Endothelial cell of umbilical vein (primary cell): ENCODE measurements at regions not wholly inside any gene's neighbourhood (a gene's known extent, or its start where the extent isn't known, plus 50 kb on each side); places are given as distances from the start of the nearest gene placed in this dataset.

Source experiments
- BruUV-seq: library from RNA; stranded (reverse); fragments of 400-500 nt; replicated peaks from 2 replicates; lab custom pipeline; 2021; lab: Mats Ljungman, UMichigan
- CTCF ChIA-PET: fragments of 300-600, 350-600 bp; sonication (Branson Sonifier 250); formaldehyde crosslinking; loops from one replicate; lab custom pipeline; 2021; ENCODE audit warnings: antibody characterized with exemption, inconsistent platforms; lab: Charles Lee
- POLR2A ChIA-PET: fragments of 300-600, 350-600 bp; sonication (Branson Sonifier 250); formaldehyde crosslinking; loops from one replicate; lab custom pipeline; 2021; ENCODE audit warnings: antibody characterized with exemption, inconsistent platforms; lab: Charles Lee
- DNase-seq: peaks from one replicate; pipeline ENCODE4 v3.0.0-alpha.2; 2011; ENCODE audit warnings: low read depth, low spot score
- FAIRE-seq: peaks from 2 replicates; lab custom pipeline; 2011; peaks lifted over from hg19 to GRCh38; lab: Jason Lieb, UNC
- H2AFZ ChIP-seq: 2 replicates; pipeline ENCODE4 v1.6.0; 2012; ENCODE audit warnings: low read depth, low read length, control low read depth, inconsistent platforms
- H3K27ac ChIP-seq: 2 replicates; pipeline ENCODE4 v1.5.1; 2011; ENCODE audit warnings: low read depth, mild to moderate bottlenecking, control low read depth, low read length, moderate library complexity; ENCODE audit not compliant: insufficient read depth
- H3K27me3 ChIP-seq, 2 experiments: 2 replicates each; pipeline versions ENCODE4 v1.6.0 to v1.6.1; 2011; ENCODE audit warnings: low read length in 2 of 2, mixed read lengths in 1 of 2; ENCODE audit not compliant: control insufficient read depth in 2 of 2, insufficient read depth in 2 of 2
- H3K36me3 ChIP-seq, 2 experiments: 2 replicates in 1 of 2; 3 replicates in 1 of 2; pipeline ENCODE4 v1.5.1; 2011; ENCODE audit warnings: low read length in 2 of 2, mild to moderate bottlenecking in 1 of 2, moderate library complexity in 1 of 2; ENCODE audit not compliant: control insufficient read depth in 2 of 2, insufficient read depth in 2 of 2; ENCODE audit errors: extremely low read depth in 1 of 2
- H3K4me1 ChIP-seq: 3 replicates; pipeline ENCODE4 v1.5.1; 2011; ENCODE audit warnings: mild to moderate bottlenecking, low read length; ENCODE audit not compliant: control insufficient read depth, insufficient read depth; ENCODE audit errors: extremely low read depth
- H3K4me2 ChIP-seq: 2 replicates; pipeline ENCODE4 v1.6.1; 2011; ENCODE audit warnings: low read length, control low read depth, mixed read lengths; ENCODE audit not compliant: insufficient read depth
- H3K4me3 ChIP-seq, 3 experiments: fragments of 200-600 bp in 1 of 3; sonication (generic), shearing (Covaris generic) in 1 of 3; replicated peaks in 1 of 3; 2 replicates each; pipeline ENCODE4 v1.5.1; 2011 to 2016; ENCODE audit warnings: control low read depth in 3 of 3, low read length in 3 of 3, mild to moderate bottlenecking in 2 of 3, inconsistent platforms in 1 of 3, low read depth in 1 of 3, moderate library complexity in 1 of 3; ENCODE audit not compliant: insufficient read depth in 1 of 3
- H3K79me2 ChIP-seq: 2 replicates; pipeline ENCODE4 v1.6.0; 2012; ENCODE audit warnings: low read length, inconsistent platforms; ENCODE audit not compliant: control insufficient read depth, insufficient read depth
- H3K9ac ChIP-seq: replicated peaks from 2 replicates; pipeline ENCODE3; 2011; ENCODE audit warnings: low read length, control low read depth; ENCODE audit not compliant: insufficient read depth; ENCODE audit errors: extremely low read depth
- H3K9me1 ChIP-seq: replicated peaks from 3 replicates; pipeline ENCODE4 v1.6.0; 2011; ENCODE audit warnings: mild to moderate bottlenecking, low read length; ENCODE audit not compliant: control insufficient read depth, insufficient read depth; ENCODE audit errors: extremely low read depth
- H3K9me3 ChIP-seq: replicated peaks from 2 replicates; pipeline ENCODE4 v1.5.1; 2012; ENCODE audit warnings: low read length, inconsistent platforms; ENCODE audit not compliant: control insufficient read depth, insufficient read depth
- H4K20me1 ChIP-seq: replicated peaks from 2 replicates; pipeline ENCODE3; 2011; ENCODE audit warnings: mild to moderate bottlenecking, low read length; ENCODE audit not compliant: control insufficient read depth, insufficient read depth; ENCODE audit errors: extremely low read depth
- CTCF ChIP-seq, 2 donors: IDR thresholded peaks; 1 replicate in 1 of 2; 2 replicates in 1 of 2; pipeline ENCODE4 v1.5.1; 2011; ENCODE audit warnings: low read length in 2 of 2, mild to moderate bottlenecking in 2 of 2, moderate library complexity in 2 of 2, control low read depth in 1 of 2, inconsistent platforms in 1 of 2, low read depth in 1 of 2; ENCODE audit not compliant: insufficient read depth in 1 of 2; ENCODE audit errors: extremely low read depth in 1 of 2
- EZH2 ChIP-seq: IDR thresholded peaks from 2 replicates; pipeline ENCODE4 v1.6.1; 2012; ENCODE audit warnings: borderline replicate concordance, low read depth, mild to moderate bottlenecking, moderate library complexity, low read length, inconsistent platforms; ENCODE audit not compliant: severe bottlenecking
- FOS ChIP-seq: IDR thresholded peaks from 2 replicates; pipeline ENCODE4 v1.6.1; 2011; ENCODE audit warnings: mild to moderate bottlenecking, low read length, moderate library complexity, borderline replicate concordance; ENCODE audit not compliant: insufficient read depth
- GATA2 ChIP-seq: IDR thresholded peaks from 2 replicates; pipeline ENCODE4 v1.7.0; 2011; ENCODE audit warnings: low read depth, mild to moderate bottlenecking, moderate library complexity, mixed read lengths, low read length; ENCODE audit not compliant: insufficient read length, insufficient read depth
- JUN ChIP-seq: IDR thresholded peaks from 2 replicates; pipeline ENCODE4 v1.6.1; 2011; ENCODE audit warnings: borderline replicate concordance, low read depth; ENCODE audit not compliant: insufficient read length, insufficient read depth
- MAX ChIP-seq: IDR thresholded peaks from 2 replicates; pipeline ENCODE4 v1.6.1; 2011; ENCODE audit not compliant: insufficient read depth, insufficient read length
- MYC ChIP-seq: IDR thresholded peaks from one replicate; pipeline ENCODE4 v1.6.1; 2011; ENCODE audit warnings: mild to moderate bottlenecking, low read depth, low read length
- POLR2A ChIP-seq: IDR thresholded peaks from 2 replicates; pipeline ENCODE4 v1.6.1; 2012; ENCODE audit warnings: low read depth, mild to moderate bottlenecking, control low read depth, low read length
- POLR2AphosphoS5 ChIP-seq: IDR thresholded peaks from 2 replicates; pipeline ENCODE4 v1.6.1; 2012; ENCODE audit warnings: low read depth, mild to moderate bottlenecking, control low read depth, low read length, moderate library complexity; ENCODE audit not compliant: insufficient read depth
- dilution Hi-C: fragments of 300-500 bp; cut with MboI; formaldehyde crosslinking; loops from one replicate; pipeline ENCODE4 v1.15.0; 2019; ENCODE audit warnings: low sequenced_read_pairs; ENCODE audit not compliant: extremely low pct_ligation_motif_present
- intact Hi-C: fragments of 100-400 bp; cut with micrococcal nuclease; formaldehyde crosslinking; loops from one replicate; pipeline ENCODE4 v1.10.0; 2022

- ChIA-PET POLR2A (no interaction called here), CTCF (no interaction called here)
- H2AFZ ChIP-seq = no peak overlapping the region
- no peaks in the 10 kb centered on the region for H3K36me3 ChIP-seq
- H3K4me3 ChIP-seq = no peak overlapping the region
- TF ChIP-seq POLR2AphosphoS5 (no peak), EZH2 (no peak), MAX (no peak), FOS (no peak), POLR2A (no peak), GATA2 (no peak), CTCF (IDR thresholded peaks at IDR 0.05; ENCODE audit: extremely low read depth in 1 of 2, insufficient read depth in 1 of 2, low read depth in 1 of 2, low read length in 2 of 2) (no peak), MYC (no peak), JUN (no peak)
- FAIRE-seq = no peak
- no peak overlapping the region for H3K27ac ChIP-seq
- H3K27me3 ChIP-seq = no peaks in the 10 kb centered on the region
- dilution Hi-C loops = no loop called here
- BruUV-seq = no TSS peak
- H3K9ac ChIP-seq = no peak overlapping the region
- no peaks in the 10 kb centered on the region for H3K79me2 ChIP-seq
- DNase-seq = no peak
- intact Hi-C loops = no loop called here
- H3K9me3 ChIP-seq = no peaks in the 10 kb centered on the region
- H3K9me1 ChIP-seq = no peaks in the 10 kb centered on the region
- H4K20me1 ChIP-seq = no peaks in the 10 kb centered on the region
- H3K4me1 ChIP-seq = no peaks in the 10 kb centered on the region
- no peak overlapping the region for H3K4me2 ChIP-seq
Observed at GRCh38 chr4:27913738-27914137, 1053.1 kb downstream of the STIM2 start.
